SK-N-SH (cell line): ENCODE measurements at regions not wholly inside any gene's neighbourhood (a gene's known extent, or its start where the extent isn't known, plus 50 kb on each side); places are given as distances from the start of the nearest gene placed in this dataset.

Experiments
- CTCF ChIA-PET: fragments of 300-600, 350-600 bp; formaldehyde crosslinking; extraction: SDS; loops from one replicate; lab custom pipeline; 2021; lab: Yijun Ruan, JAX
- POLR2A ChIA-PET: fragments of 350-600 bp; sonication (Branson Sonifier 250); formaldehyde crosslinking; extraction: SDS; loops from one replicate; lab custom pipeline; 2020; ENCODE audit warnings: antibody characterized with exemption, inconsistent platforms; lab: Yijun Ruan, JAX
- DNase-seq: peaks from one replicate; pipeline ENCODE4 v3.0.0; 2012
- H2AFZ ChIP-seq: fragments of 200-600 bp; sonication (generic); 2 replicates; pipeline ENCODE4 v1.8.1; 2016; ENCODE audit warnings: antibody characterized with exemption, mild to moderate bottlenecking, low read depth
- H3F3A ChIP-seq: fragments of 200-600 bp; sonication (generic); replicated peaks from 2 replicates; pipeline ENCODE3; 2016; ENCODE audit warnings: antibody characterized with exemption, mild to moderate bottlenecking; ENCODE audit not compliant: insufficient read depth
- H3K27ac ChIP-seq, 2 experiments: fragments of 200-500 bp in 1 of 2; fragments of 200-600 bp in 1 of 2; sonication (Bioruptor generic) in 1 of 2; sonication (generic), shearing (Covaris generic) in 1 of 2; 2 replicates each; pipeline versions ENCODE4 v1.5.1 to v1.6.1; 2014 to 2016; ENCODE audit warnings: low read depth in 2 of 2, inconsistent platforms in 1 of 2, low read length in 1 of 2, mild to moderate bottlenecking in 1 of 2, mixed read lengths in 1 of 2
- H3K27me3 ChIP-seq: fragments of 200-600 bp; sonication (generic), shearing (Covaris generic); 2 replicates; pipeline ENCODE4 v1.6.1; 2016; ENCODE audit warnings: mixed run types; ENCODE audit not compliant: insufficient read depth
- H3K36me3 ChIP-seq, 2 experiments: fragments of 200-500 bp in 1 of 2; fragments of 200-600 bp in 1 of 2; sonication (Bioruptor generic) in 1 of 2; sonication (generic) in 1 of 2; replicated peaks in 1 of 2; 2 replicates each; pipeline versions ENCODE3 to v1.5.1; 2014 to 2016; ENCODE audit warnings: low read length in 1 of 2, mild to moderate bottlenecking in 1 of 2; ENCODE audit not compliant: insufficient read depth in 2 of 2, control insufficient read depth in 1 of 2
- H3K4me1 ChIP-seq, 2 experiments: fragments of 200-500 bp in 1 of 2; fragments of 200-600 bp in 1 of 2; sonication (Bioruptor generic) in 1 of 2; sonication (generic), shearing (Covaris generic) in 1 of 2; 2 replicates each; pipeline versions ENCODE4 v1.5.1 to v1.6.1; 2014 to 2016; ENCODE audit warnings: low read depth in 1 of 2, low read length in 1 of 2, mixed run types in 1 of 2; ENCODE audit not compliant: insufficient read depth in 2 of 2, control insufficient read depth in 1 of 2
- H3K4me2 ChIP-seq: fragments of 200-600 bp; sonication (generic), shearing (Covaris generic); 2 replicates; pipeline ENCODE4 v1.6.1; 2017; ENCODE audit warnings: mixed run types
- H3K4me3 ChIP-seq, 2 experiments: fragments of 200-500 bp in 1 of 2; fragments of 200-600 bp in 1 of 2; sonication (Bioruptor generic) in 1 of 2; sonication (generic), shearing (Covaris generic) in 1 of 2; 2 replicates each; pipeline versions ENCODE4 v1.5.1 to v1.8.1; 2014 to 2016; ENCODE audit warnings: low read depth in 2 of 2, inconsistent platforms in 1 of 2, low read length in 1 of 2, mild to moderate bottlenecking in 1 of 2, mixed read lengths in 1 of 2, moderate library complexity in 1 of 2
- H3K79me2 ChIP-seq: fragments of 200-600 bp; sonication (generic); 2 replicates; pipeline ENCODE4 v1.8.1; 2017; ENCODE audit warnings: mild to moderate bottlenecking; ENCODE audit not compliant: insufficient read depth
- H3K9ac ChIP-seq: fragments of 200-600 bp; sonication (generic); 2 replicates; pipeline ENCODE4 v1.6.1; 2017; ENCODE audit warnings: mixed run types
- H3K9me2 ChIP-seq: fragments of 200-600 bp; sonication (generic); 2 replicates; pipeline ENCODE4 v1.6.1; 2017; ENCODE audit warnings: mixed run types
- H3K9me3 ChIP-seq: fragments of 200-600 bp; sonication (generic); 2 replicates; pipeline ENCODE4 v1.6.1; 2017; ENCODE audit warnings: mixed run types, mild to moderate bottlenecking, moderate library complexity
- H4K20me1 ChIP-seq: fragments of 200-600 bp; sonication (generic); 2 replicates; pipeline ENCODE4 v1.6.1; 2017; ENCODE audit warnings: mild to moderate bottlenecking, mixed run types; ENCODE audit not compliant: insufficient read depth
- ELF1 ChIP-seq: IDR thresholded peaks from 2 replicates; pipeline ENCODE4 v1.4.0; 2012
- EP300 ChIP-seq, 2 experiments: IDR thresholded peaks; 2 replicates each; pipeline versions ENCODE4 v1.4.0 to v1.6.1; 2012; ENCODE audit warnings: borderline replicate concordance in 1 of 2, low read depth in 1 of 2, low read length in 1 of 2
- FOSL2 ChIP-seq: IDR thresholded peaks from 2 replicates; pipeline ENCODE4 v1.4.0; 2012; ENCODE audit warnings: low read depth, mild to moderate bottlenecking, moderate library complexity, borderline replicate concordance
- GATA2 ChIP-seq: sonication (generic); formaldehyde crosslinking; IDR thresholded peaks from 2 replicates; pipeline ENCODE4 v1.5.0; 2020; ENCODE audit warnings: mild to moderate bottlenecking, missing genetic modification reagents
- MEF2A ChIP-seq: IDR thresholded peaks from 2 replicates; pipeline ENCODE4 v1.4.0; 2012; ENCODE audit warnings: low read depth, borderline replicate concordance
- MXI1 ChIP-seq: IDR thresholded peaks from 2 replicates; pipeline ENCODE4 v1.6.1; 2012; ENCODE audit warnings: mild to moderate bottlenecking, low read depth, low read length, improper control_type of control experiment
- POLR2AphosphoS5 ChIP-seq: IDR thresholded peaks from 2 replicates; pipeline ENCODE4 v1.6.1; 2012; ENCODE audit warnings: low read depth, low read length
- RXRA ChIP-seq: IDR thresholded peaks from 2 replicates; pipeline ENCODE4 v1.4.0; 2012; ENCODE audit warnings: low read depth, mild to moderate bottlenecking, borderline replicate concordance
- SMC3 ChIP-seq: IDR thresholded peaks from 2 replicates; pipeline ENCODE4 v1.6.1; 2012; ENCODE audit warnings: low read depth, low read length, improper control_type of control experiment
- TAF1 ChIP-seq: IDR thresholded peaks from 2 replicates; pipeline ENCODE4 v1.6.1; 2012; ENCODE audit warnings: low read depth, mild to moderate bottlenecking, low read length, moderate library complexity, borderline replicate concordance
- TCF12 ChIP-seq: IDR thresholded peaks from 2 replicates; pipeline ENCODE4 v1.4.0; 2012
- WGBS: methylation state at CpG from one replicate; pipeline ENCODE4 v1.1.6; 2017; ENCODE audit warnings: low lambda C conversion rate; 5-methylcytosine and 5-hydroxymethylcytosine counted together
- TF ChIP-seq, protein P1 (sequence below): IDR thresholded peaks from 2 replicates; pipeline ENCODE4; 2012
- TF ChIP-seq, protein P2 (sequence below): fragments of 150-350 bp; IDR thresholded peaks from 2 replicates; pipeline ENCODE4 v1.6.1; 2016; ENCODE audit warnings: mild to moderate bottlenecking, low read depth, low read length
- TF ChIP-seq, protein P3 (sequence below): IDR thresholded peaks from 2 replicates; pipeline ENCODE4 v1.4.0; 2012; ENCODE audit warnings: low read depth, borderline replicate concordance
- TF ChIP-seq, protein P4 (sequence below): IDR thresholded peaks from 2 replicates; pipeline ENCODE4 v1.4.0; 2012; ENCODE audit warnings: low read depth

DNA sequence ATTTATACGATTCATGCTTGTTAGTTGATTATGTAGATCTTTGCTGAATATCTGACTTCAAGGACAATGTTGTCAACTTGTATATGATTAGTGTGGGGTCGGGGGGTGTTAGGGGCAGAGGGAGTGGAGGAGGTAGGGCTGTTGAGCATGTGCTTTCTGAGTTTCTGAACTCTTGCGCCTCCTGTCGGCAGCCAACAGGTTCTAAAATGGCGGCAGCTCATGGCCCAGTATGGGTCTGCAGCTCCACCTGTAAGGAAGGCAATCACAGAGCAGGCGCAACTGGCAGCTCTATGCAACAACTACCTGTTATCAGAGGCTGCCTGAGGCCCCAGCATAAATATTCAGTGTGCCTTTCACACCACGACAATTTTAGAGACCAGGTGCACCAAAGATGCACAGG is 205.8 kb upstream of the PLXNA2 start:
- no peaks in the 10 kb centered on the region for H3K36me3 ChIP-seq
- no peaks in the 10 kb centered on the region for H3K9me3 ChIP-seq
- no peak overlapping the region for H2AFZ ChIP-seq
- no peak for DNase-seq
- no peaks in the 10 kb centered on the region for H4K20me1 ChIP-seq
- no peak overlapping the region for H3K27ac ChIP-seq
- H3K9ac ChIP-seq = no peak overlapping the region
- 65% methylated on average over 6 of the region's 7 CpGs for WGBS
- no peaks in the 10 kb centered on the region for H3F3A ChIP-seq
- no peaks in the 10 kb centered on the region for H3K79me2 ChIP-seq
- no peak overlapping the region for H3K4me2 ChIP-seq
- peaks cover 0 to 39% of the 10 kb centered on the region in 2 experiments; a peak in 2 of 4 replicates for H3K4me1 ChIP-seq
- TF ChIP-seq EP300 (IDR thresholded peaks at IDR 0.05; ENCODE audit: borderline replicate concordance in 1 of 2, low read depth in 1 of 2, low read length in 1 of 2) (no peak), TCF12 (no peak), SMC3 (no peak), RXRA (no peak), POLR2AphosphoS5 (no peak), FOSL2 (no peak), GATA2 (CRISPR knock-in tag) (no peak), MEF2A (no peak), TAF1 (no peak), MXI1 (no peak)
- TF ChIP-seq, protein P1, sequence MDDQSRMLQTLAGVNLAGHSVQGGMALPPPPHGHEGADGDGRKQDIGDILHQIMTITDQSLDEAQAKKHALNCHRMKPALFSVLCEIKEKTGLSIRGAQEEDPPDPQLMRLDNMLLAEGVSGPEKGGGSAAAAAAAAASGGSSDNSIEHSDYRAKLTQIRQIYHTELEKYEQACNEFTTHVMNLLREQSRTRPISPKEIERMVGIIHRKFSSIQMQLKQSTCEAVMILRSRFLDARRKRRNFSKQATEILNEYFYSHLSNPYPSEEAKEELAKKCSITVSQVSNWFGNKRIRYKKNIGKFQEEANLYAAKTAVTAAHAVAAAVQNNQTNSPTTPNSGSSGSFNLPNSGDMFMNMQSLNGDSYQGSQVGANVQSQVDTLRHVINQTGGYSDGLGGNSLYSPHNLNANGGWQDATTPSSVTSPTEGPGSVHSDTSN = no peak
- TF ChIP-seq, protein P2, sequence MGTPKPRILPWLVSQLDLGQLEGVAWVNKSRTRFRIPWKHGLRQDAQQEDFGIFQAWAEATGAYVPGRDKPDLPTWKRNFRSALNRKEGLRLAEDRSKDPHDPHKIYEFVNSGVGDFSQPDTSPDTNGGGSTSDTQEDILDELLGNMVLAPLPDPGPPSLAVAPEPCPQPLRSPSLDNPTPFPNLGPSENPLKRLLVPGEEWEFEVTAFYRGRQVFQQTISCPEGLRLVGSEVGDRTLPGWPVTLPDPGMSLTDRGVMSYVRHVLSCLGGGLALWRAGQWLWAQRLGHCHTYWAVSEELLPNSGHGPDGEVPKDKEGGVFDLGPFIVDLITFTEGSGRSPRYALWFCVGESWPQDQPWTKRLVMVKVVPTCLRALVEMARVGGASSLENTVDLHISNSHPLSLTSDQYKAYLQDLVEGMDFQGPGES = no peak
- TF ChIP-seq, protein P3, sequence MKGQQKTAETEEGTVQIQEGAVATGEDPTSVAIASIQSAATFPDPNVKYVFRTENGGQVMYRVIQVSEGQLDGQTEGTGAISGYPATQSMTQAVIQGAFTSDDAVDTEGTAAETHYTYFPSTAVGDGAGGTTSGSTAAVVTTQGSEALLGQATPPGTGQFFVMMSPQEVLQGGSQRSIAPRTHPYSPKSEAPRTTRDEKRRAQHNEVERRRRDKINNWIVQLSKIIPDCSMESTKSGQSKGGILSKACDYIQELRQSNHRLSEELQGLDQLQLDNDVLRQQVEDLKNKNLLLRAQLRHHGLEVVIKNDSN = no peak
- TF ChIP-seq, protein P4, sequence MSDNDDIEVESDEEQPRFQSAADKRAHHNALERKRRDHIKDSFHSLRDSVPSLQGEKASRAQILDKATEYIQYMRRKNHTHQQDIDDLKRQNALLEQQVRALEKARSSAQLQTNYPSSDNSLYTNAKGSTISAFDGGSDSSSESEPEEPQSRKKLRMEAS = no peak
- TF ChIP-seq, all 33 proteins: peak for 0
- ChIA-PET CTCF (no interaction called here), POLR2A (no interaction called here)
- Histone ChIP-seq H3K27me3 (no peaks in the 10 kb centered on the region), H3K4me3 (no peak overlapping the region), H3K9me2 (no peaks in the 10 kb centered on the region)

DNA sequence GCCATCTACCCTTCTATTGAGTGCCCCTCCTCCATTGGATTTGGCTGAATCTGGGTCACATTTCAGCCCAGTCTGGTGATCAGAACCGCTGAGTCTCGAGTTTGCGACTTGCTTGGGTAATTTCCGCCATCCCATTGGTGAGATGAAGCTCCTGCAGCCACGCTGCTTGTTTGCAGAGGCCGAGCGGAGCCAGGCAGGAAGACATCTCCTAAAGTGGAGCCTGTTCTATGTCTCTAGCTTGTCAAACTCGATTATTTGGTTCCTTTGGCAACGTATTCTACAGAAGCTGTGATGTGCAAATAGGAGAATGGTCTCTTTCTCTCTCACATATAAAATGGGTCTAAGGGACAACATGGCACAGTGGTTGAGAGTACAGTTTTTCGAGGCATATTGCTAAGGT is 206.8 kb upstream of the PLXNA2 start:
- Histone ChIP-seq H2AFZ (no peak overlapping the region), H3K36me3 (no peaks in the 10 kb centered on the region), H3K9me2 (no peaks in the 10 kb centered on the region)
- POLR2A ChIA-PET = interaction anchor here (0.5 to 0.7 kb wide), 2 partner anchors 10 to 279 kb away, joined by 3 read pairs; no protein-coding TSS in a partner anchor
- TF ChIP-seq POLR2AphosphoS5 (no peak), TCF12 (no peak), MEF2A (no peak), ELF1 (no peak)
- TF ChIP-seq, all 33 proteins: peak for 0
- CTCF ChIA-PET = interaction anchor here (1.3 to 1.5 kb wide), 2 partner anchors 12 to 58 kb away, joined by 3 to 6 read pairs; no protein-coding TSS in a partner anchor
- Histone ChIP-seq H3F3A (no peaks in the 10 kb centered on the region), H4K20me1 (no peaks in the 10 kb centered on the region), H3K27me3 (no peaks in the 10 kb centered on the region), H3K9me3 (no peaks in the 10 kb centered on the region), H3K9ac (no peak overlapping the region), H3K79me2 (no peaks in the 10 kb centered on the region), H3K4me3 (no peak overlapping the region), H3K27ac (peak overlapping the region in 1 of 2 experiments; percentile 55; a peak in 1 of 4 replicates), H3K4me2 (no peak overlapping the region), H3K4me1 (peaks cover 0 to 31% of the 10 kb centered on the region in 2 experiments; a peak in 3 of 4 replicates)
- DNase-seq = no peak
- 66% methylated on average over 10 of the region's 10 CpGs for WGBS
